Esophagus muscularis mucosa (tissue), 4 donors: ENCODE measurements at regions not wholly inside any gene's neighbourhood (a gene's known extent, or its start where the extent isn't known, plus 50 kb on each side); places are given as distances from the start of the nearest gene placed in this dataset.

Source experiments
- DNase-seq: peaks from one replicate; pipeline ENCODE4 v3.0.0-alpha.2; 2017; ENCODE audit errors: extremely low spot score
- H3K27ac ChIP-seq, 4 donors: fragments of 200-600 bp; sonication (generic); replicated peaks in 1 of 4; 1 replicate in 3 of 4; 2 replicates in 1 of 4; pipeline ENCODE4 v1.5.1; 2016 to 2019; ENCODE audit warnings: mild to moderate bottlenecking in 1 of 4
- H3K27me3 ChIP-seq, 4 donors: fragments of 200-600 bp; sonication (generic); one replicate each; pipeline versions ENCODE4 v1.5.1 to v1.6.0; 2016 to 2019
- H3K36me3 ChIP-seq, 4 donors: fragments of 200-600 bp; sonication (generic); one replicate each; pipeline ENCODE4 v1.5.1; 2016 to 2019
- H3K4me1 ChIP-seq, 4 donors: fragments of 200-600 bp; sonication (generic); one replicate each; pipeline ENCODE4 v1.5.1; 2016 to 2019
- H3K4me3 ChIP-seq, 4 donors: fragments of 200-600 bp; sonication (generic); 1 replicate in 2 of 4; 2 replicates in 2 of 4; pipeline ENCODE4 v1.5.1; 2016 to 2019; ENCODE audit warnings: mild to moderate bottlenecking in 4 of 4, moderate library complexity in 1 of 4
- H3K9me3 ChIP-seq, 4 donors: fragments of 200-600 bp; sonication (generic); 1 replicate in 3 of 4; 2 replicates in 1 of 4; pipeline ENCODE4 v1.5.1; 2016 to 2019
- CTCF ChIP-seq, 3 experiments: fragments of 200-600 bp in 2 of 3; fragments of 450-650 bp in 1 of 3; sonication (generic) in 2 of 3; IDR thresholded peaks; one replicate each; pipeline ENCODE4 v1.5.1; 2017 to 2019; ENCODE audit warnings: antibody characterized with exemption in 3 of 3, mild to moderate bottlenecking in 2 of 3, moderate library complexity in 1 of 3
- EP300 ChIP-seq: sonication (generic); formaldehyde crosslinking; IDR thresholded peaks from one replicate; pipeline ENCODE4 v1.6.1; 2017; ENCODE audit warnings: antibody characterized with exemption
- POLR2A ChIP-seq: fragments of 450-650 bp; IDR thresholded peaks from one replicate; pipeline ENCODE4 v1.6.1; 2017; ENCODE audit warnings: antibody characterized with exemption, moderate library complexity, mild to moderate bottlenecking, low read depth
- POLR2AphosphoS5 ChIP-seq, 2 donors: sonication (generic); formaldehyde crosslinking; IDR thresholded peaks; one replicate each; pipeline ENCODE4 v1.6.1; 2017; ENCODE audit warnings: antibody characterized with exemption in 2 of 2
- WGBS: methylation state at CpG from one replicate; pipeline ENCODE4 v1.1.5; 2018; 5-methylcytosine and 5-hydroxymethylcytosine counted together
- intact Hi-C: fragments of 100-400 bp; cut with DNase I; formaldehyde crosslinking; loops from one replicate; pipeline ENCODE4 v1.15.1; 2023

- no peak overlapping the region for H3K4me3 ChIP-seq
- no peak overlapping the region for H3K27ac ChIP-seq
- H3K9me3 ChIP-seq, result peaks cover 0 to 9% (median 0%) of the 10 kb centered on the region in 4 donors
- H3K4me1 ChIP-seq, result no peaks in the 10 kb centered on the region
- intact Hi-C loops, result no loop called here
- WGBS, result 90% methylated on average over 5 of the region's 5 CpGs
- no peaks in the 10 kb centered on the region for H3K36me3 ChIP-seq
- DNase-seq, result no peak
- H3K27me3 ChIP-seq, result no peaks in the 10 kb centered on the region
- no peak for TF ChIP-seq POLR2AphosphoS5 (IDR thresholded peaks at IDR 0.05)
- no peak for TF ChIP-seq EP300
- no peak for TF ChIP-seq POLR2A
- TF ChIP-seq CTCF (IDR thresholded peaks at IDR 0.05), result no peak
These were observed 314.9 kb downstream of the ZNF326 start for GRCh38 chr1:90309806-90310205.

- Histone ChIP-seq H3K27ac (no peak overlapping the region), H3K9me3 (peaks cover 0 to 9% (median 0%) of the 10 kb centered on the region in 4 donors), H3K4me1 (no peaks in the 10 kb centered on the region), H3K27me3 (no peaks in the 10 kb centered on the region), H3K36me3 (no peaks in the 10 kb centered on the region), H3K4me3 (no peak overlapping the region)
- no peak for DNase-seq
- intact Hi-C loops, result no loop called here
- WGBS, result 38% methylated on average over 1 of the region's 1 CpG
- TF ChIP-seq EP300 (no peak), POLR2AphosphoS5 (IDR thresholded peaks at IDR 0.05) (no peak), POLR2A (no peak), CTCF (IDR thresholded peaks at IDR 0.05) (no peak)
These were observed 313.5 kb downstream of the ZNF326 start for GRCh38 chr1:90308421-90308820.

GRCh38 chr1:90305577-90305976 is 310.7 kb downstream of the ZNF326 start:
- H3K4me1 ChIP-seq, result no peaks in the 10 kb centered on the region
- peaks cover 0 to 9% (median 0%) of the 10 kb centered on the region in 4 donors for H3K9me3 ChIP-seq
- no peaks in the 10 kb centered on the region for H3K27me3 ChIP-seq
- H3K27ac ChIP-seq, result no peak overlapping the region
- TF ChIP-seq CTCF (IDR thresholded peaks at IDR 0.05) (no peak), POLR2AphosphoS5 (IDR thresholded peaks at IDR 0.05) (no peak), POLR2A (no peak), EP300 (no peak)
- H3K36me3 ChIP-seq, result no peaks in the 10 kb centered on the region
- H3K4me3 ChIP-seq, result no peak overlapping the region
- intact Hi-C loops, result no loop called here
- no peak for DNase-seq

- no peak for TF ChIP-seq POLR2AphosphoS5 (IDR thresholded peaks at IDR 0.05)
- no peak for TF ChIP-seq CTCF (IDR thresholded peaks at IDR 0.05)
- no peak for TF ChIP-seq POLR2A
- TF ChIP-seq EP300, result no peak
- Histone ChIP-seq H3K36me3 (no peaks in the 10 kb centered on the region), H3K4me3 (no peak overlapping the region), H3K4me1 (no peaks in the 10 kb centered on the region), H3K27ac (no peak overlapping the region), H3K9me3 (no peaks in the 10 kb centered on the region), H3K27me3 (no peaks in the 10 kb centered on the region)
- intact Hi-C loops, result no loop called here
- 88% methylated on average over 5 of the region's 5 CpGs for WGBS
- no peak for DNase-seq
These were observed 301.4 kb downstream of the ZNF326 start for GRCh38 chr1:90296327-90296726.

GRCh38 chr1:90295534-90295933 is 300.6 kb downstream of the ZNF326 start:
- Histone ChIP-seq H3K4me1 (no peaks in the 10 kb centered on the region), H3K27me3 (no peaks in the 10 kb centered on the region), H3K4me3 (no peak overlapping the region), H3K36me3 (no peaks in the 10 kb centered on the region), H3K9me3 (no peaks in the 10 kb centered on the region), H3K27ac (no peak overlapping the region)
- DNase-seq, result no peak
- no peak for TF ChIP-seq EP300
- no peak for TF ChIP-seq POLR2A
- no peak for TF ChIP-seq POLR2AphosphoS5 (IDR thresholded peaks at IDR 0.05)
- TF ChIP-seq CTCF (IDR thresholded peaks at IDR 0.05), result no peak
- intact Hi-C loops, result no loop called here
- 77% methylated on average over 2 of the region's 2 CpGs for WGBS
